ENCODE measurements at regions not wholly inside any gene's neighbourhood (a gene's known extent, or its start where the extent isn't known, plus 50 kb on each side); places are given as distances from the start of the nearest gene placed in this dataset.

DNA sequence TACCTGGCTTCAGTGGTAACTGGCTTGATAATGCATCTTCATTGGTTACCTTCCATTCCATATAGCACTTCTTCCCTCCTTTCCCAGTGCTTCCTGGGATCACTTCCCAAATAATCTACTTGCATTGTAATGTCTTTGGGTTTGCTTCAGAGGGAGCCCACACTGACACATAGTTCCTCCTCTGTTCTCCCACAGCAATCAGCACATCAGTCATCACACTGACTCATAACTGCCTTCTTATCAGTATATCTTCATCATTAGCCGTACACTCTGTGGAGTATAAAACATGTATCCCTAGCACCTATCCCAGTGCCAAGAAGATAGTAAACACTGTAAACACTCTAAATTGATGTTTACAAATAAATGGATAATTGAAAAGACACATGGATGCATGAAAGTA lies 91.4 kb upstream of the SCN10A start:
- TF ChIP-seq, protein P1, sequence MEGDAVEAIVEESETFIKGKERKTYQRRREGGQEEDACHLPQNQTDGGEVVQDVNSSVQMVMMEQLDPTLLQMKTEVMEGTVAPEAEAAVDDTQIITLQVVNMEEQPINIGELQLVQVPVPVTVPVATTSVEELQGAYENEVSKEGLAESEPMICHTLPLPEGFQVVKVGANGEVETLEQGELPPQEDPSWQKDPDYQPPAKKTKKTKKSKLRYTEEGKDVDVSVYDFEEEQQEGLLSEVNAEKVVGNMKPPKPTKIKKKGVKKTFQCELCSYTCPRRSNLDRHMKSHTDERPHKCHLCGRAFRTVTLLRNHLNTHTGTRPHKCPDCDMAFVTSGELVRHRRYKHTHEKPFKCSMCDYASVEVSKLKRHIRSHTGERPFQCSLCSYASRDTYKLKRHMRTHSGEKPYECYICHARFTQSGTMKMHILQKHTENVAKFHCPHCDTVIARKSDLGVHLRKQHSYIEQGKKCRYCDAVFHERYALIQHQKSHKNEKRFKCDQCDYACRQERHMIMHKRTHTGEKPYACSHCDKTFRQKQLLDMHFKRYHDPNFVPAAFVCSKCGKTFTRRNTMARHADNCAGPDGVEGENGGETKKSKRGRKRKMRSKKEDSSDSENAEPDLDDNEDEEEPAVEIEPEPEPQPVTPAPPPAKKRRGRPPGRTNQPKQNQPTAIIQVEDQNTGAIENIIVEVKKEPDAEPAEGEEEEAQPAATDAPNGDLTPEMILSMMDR (IDR thresholded peaks at IDR 0.05), result no peak
- no peak for TF ChIP-seq POLR2A (IDR thresholded peaks at IDR 0.05)
